Endothelial cell of umbilical vein (primary cell): ENCODE measurements at regions not wholly inside any gene's neighbourhood (a gene's known extent, or its start where the extent isn't known, plus 50 kb on each side); places are given as distances from the start of the nearest gene placed in this dataset.

ENCODE experiments used
- BruUV-seq: library from RNA; stranded (reverse); fragments of 400-500 nt; replicated peaks from 2 replicates; lab custom pipeline; 2021; lab: Mats Ljungman, UMichigan
- CTCF ChIA-PET: fragments of 300-600, 350-600 bp; sonication (Branson Sonifier 250); formaldehyde crosslinking; loops from one replicate; lab custom pipeline; 2021; ENCODE audit warnings: antibody characterized with exemption, inconsistent platforms; lab: Charles Lee
- POLR2A ChIA-PET: fragments of 300-600, 350-600 bp; sonication (Branson Sonifier 250); formaldehyde crosslinking; loops from one replicate; lab custom pipeline; 2021; ENCODE audit warnings: antibody characterized with exemption, inconsistent platforms; lab: Charles Lee
- DNase-seq: peaks from one replicate; pipeline ENCODE4 v3.0.0-alpha.2; 2011; ENCODE audit warnings: low read depth, low spot score
- FAIRE-seq: peaks from 2 replicates; lab custom pipeline; 2011; peaks lifted over from hg19 to GRCh38; lab: Jason Lieb, UNC
- H2AFZ ChIP-seq: 2 replicates; pipeline ENCODE4 v1.6.0; 2012; ENCODE audit warnings: low read depth, low read length, control low read depth, inconsistent platforms
- H3K27ac ChIP-seq: 2 replicates; pipeline ENCODE4 v1.5.1; 2011; ENCODE audit warnings: low read depth, mild to moderate bottlenecking, control low read depth, low read length, moderate library complexity; ENCODE audit not compliant: insufficient read depth
- H3K27me3 ChIP-seq, 2 experiments: 2 replicates each; pipeline versions ENCODE4 v1.6.0 to v1.6.1; 2011; ENCODE audit warnings: low read length in 2 of 2, mixed read lengths in 1 of 2; ENCODE audit not compliant: control insufficient read depth in 2 of 2, insufficient read depth in 2 of 2
- H3K36me3 ChIP-seq, 2 experiments: 2 replicates in 1 of 2; 3 replicates in 1 of 2; pipeline ENCODE4 v1.5.1; 2011; ENCODE audit warnings: low read length in 2 of 2, mild to moderate bottlenecking in 1 of 2, moderate library complexity in 1 of 2; ENCODE audit not compliant: control insufficient read depth in 2 of 2, insufficient read depth in 2 of 2; ENCODE audit errors: extremely low read depth in 1 of 2
- H3K4me1 ChIP-seq: 3 replicates; pipeline ENCODE4 v1.5.1; 2011; ENCODE audit warnings: mild to moderate bottlenecking, low read length; ENCODE audit not compliant: control insufficient read depth, insufficient read depth; ENCODE audit errors: extremely low read depth
- H3K4me2 ChIP-seq: 2 replicates; pipeline ENCODE4 v1.6.1; 2011; ENCODE audit warnings: low read length, control low read depth, mixed read lengths; ENCODE audit not compliant: insufficient read depth
- H3K4me3 ChIP-seq, 3 experiments: fragments of 200-600 bp in 1 of 3; sonication (generic), shearing (Covaris generic) in 1 of 3; replicated peaks in 1 of 3; 2 replicates each; pipeline ENCODE4 v1.5.1; 2011 to 2016; ENCODE audit warnings: control low read depth in 3 of 3, low read length in 3 of 3, mild to moderate bottlenecking in 2 of 3, inconsistent platforms in 1 of 3, low read depth in 1 of 3, moderate library complexity in 1 of 3; ENCODE audit not compliant: insufficient read depth in 1 of 3
- H3K79me2 ChIP-seq: 2 replicates; pipeline ENCODE4 v1.6.0; 2012; ENCODE audit warnings: low read length, inconsistent platforms; ENCODE audit not compliant: control insufficient read depth, insufficient read depth
- H3K9ac ChIP-seq: replicated peaks from 2 replicates; pipeline ENCODE3; 2011; ENCODE audit warnings: low read length, control low read depth; ENCODE audit not compliant: insufficient read depth; ENCODE audit errors: extremely low read depth
- H3K9me1 ChIP-seq: replicated peaks from 3 replicates; pipeline ENCODE4 v1.6.0; 2011; ENCODE audit warnings: mild to moderate bottlenecking, low read length; ENCODE audit not compliant: control insufficient read depth, insufficient read depth; ENCODE audit errors: extremely low read depth
- H3K9me3 ChIP-seq: replicated peaks from 2 replicates; pipeline ENCODE4 v1.5.1; 2012; ENCODE audit warnings: low read length, inconsistent platforms; ENCODE audit not compliant: control insufficient read depth, insufficient read depth
- H4K20me1 ChIP-seq: replicated peaks from 2 replicates; pipeline ENCODE3; 2011; ENCODE audit warnings: mild to moderate bottlenecking, low read length; ENCODE audit not compliant: control insufficient read depth, insufficient read depth; ENCODE audit errors: extremely low read depth
- CTCF ChIP-seq, 2 donors: IDR thresholded peaks; 1 replicate in 1 of 2; 2 replicates in 1 of 2; pipeline ENCODE4 v1.5.1; 2011; ENCODE audit warnings: low read length in 2 of 2, mild to moderate bottlenecking in 2 of 2, moderate library complexity in 2 of 2, control low read depth in 1 of 2, inconsistent platforms in 1 of 2, low read depth in 1 of 2; ENCODE audit not compliant: insufficient read depth in 1 of 2; ENCODE audit errors: extremely low read depth in 1 of 2
- EZH2 ChIP-seq: IDR thresholded peaks from 2 replicates; pipeline ENCODE4 v1.6.1; 2012; ENCODE audit warnings: borderline replicate concordance, low read depth, mild to moderate bottlenecking, moderate library complexity, low read length, inconsistent platforms; ENCODE audit not compliant: severe bottlenecking
- FOS ChIP-seq: IDR thresholded peaks from 2 replicates; pipeline ENCODE4 v1.6.1; 2011; ENCODE audit warnings: mild to moderate bottlenecking, low read length, moderate library complexity, borderline replicate concordance; ENCODE audit not compliant: insufficient read depth
- GATA2 ChIP-seq: IDR thresholded peaks from 2 replicates; pipeline ENCODE4 v1.7.0; 2011; ENCODE audit warnings: low read depth, mild to moderate bottlenecking, moderate library complexity, mixed read lengths, low read length; ENCODE audit not compliant: insufficient read length, insufficient read depth
- JUN ChIP-seq: IDR thresholded peaks from 2 replicates; pipeline ENCODE4 v1.6.1; 2011; ENCODE audit warnings: borderline replicate concordance, low read depth; ENCODE audit not compliant: insufficient read length, insufficient read depth
- MYC ChIP-seq: IDR thresholded peaks from one replicate; pipeline ENCODE4 v1.6.1; 2011; ENCODE audit warnings: mild to moderate bottlenecking, low read depth, low read length
- POLR2A ChIP-seq: IDR thresholded peaks from 2 replicates; pipeline ENCODE4 v1.6.1; 2012; ENCODE audit warnings: low read depth, mild to moderate bottlenecking, control low read depth, low read length
- POLR2AphosphoS5 ChIP-seq: IDR thresholded peaks from 2 replicates; pipeline ENCODE4 v1.6.1; 2012; ENCODE audit warnings: low read depth, mild to moderate bottlenecking, control low read depth, low read length, moderate library complexity; ENCODE audit not compliant: insufficient read depth
- dilution Hi-C: fragments of 300-500 bp; cut with MboI; formaldehyde crosslinking; loops from one replicate; pipeline ENCODE4 v1.15.0; 2019; ENCODE audit warnings: low sequenced_read_pairs; ENCODE audit not compliant: extremely low pct_ligation_motif_present
- intact Hi-C: fragments of 100-400 bp; cut with micrococcal nuclease; formaldehyde crosslinking; loops from one replicate; pipeline ENCODE4 v1.10.0; 2022
- TF ChIP-seq, protein P1 (sequence below): IDR thresholded peaks from 2 replicates; pipeline ENCODE4 v1.6.1; 2011; ENCODE audit not compliant: insufficient read depth, insufficient read length

- no peaks in the 10 kb centered on the region for H3K79me2 ChIP-seq
- BruUV-seq: no TSS peak
- ChIA-PET CTCF (interaction anchor here (0.7 to 1.3 kb wide), 2 partner anchors 86 to 89 kb away, joined by 3 read pairs; no protein-coding TSS in a partner anchor), POLR2A (no interaction called here)
- H3K4me1 ChIP-seq: no peaks in the 10 kb centered on the region
- dilution Hi-C loops: no loop called here
- H3K4me2 ChIP-seq: no peak overlapping the region
- no peak for FAIRE-seq
- no peaks in the 10 kb centered on the region for H3K9me3 ChIP-seq
- no peaks in the 10 kb centered on the region for H3K27me3 ChIP-seq
- H3K9me1 ChIP-seq: no peaks in the 10 kb centered on the region
- no peak for DNase-seq
- intact Hi-C loops: no loop called here
- TF ChIP-seq POLR2A (no peak), EZH2 (no peak), POLR2AphosphoS5 (no peak), MYC (no peak), FOS (no peak), GATA2 (no peak), JUN (no peak), CTCF (IDR thresholded peaks at IDR 0.05; ENCODE audit: extremely low read depth in 1 of 2, insufficient read depth in 1 of 2, low read depth in 1 of 2, low read length in 2 of 2) (no peak)
- TF ChIP-seq, protein P1, sequence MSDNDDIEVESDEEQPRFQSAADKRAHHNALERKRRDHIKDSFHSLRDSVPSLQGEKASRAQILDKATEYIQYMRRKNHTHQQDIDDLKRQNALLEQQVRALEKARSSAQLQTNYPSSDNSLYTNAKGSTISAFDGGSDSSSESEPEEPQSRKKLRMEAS: no peak
- no peaks in the 10 kb centered on the region for H4K20me1 ChIP-seq
- no peak overlapping the region for H2AFZ ChIP-seq
- H3K4me3 ChIP-seq: no peak overlapping the region
- no peaks in the 10 kb centered on the region for H3K36me3 ChIP-seq
- H3K27ac ChIP-seq: no peak overlapping the region
- H3K9ac ChIP-seq: no peak overlapping the region
Observed at GRCh38 chr6:137793805-137794515, 73.1 kb upstream of the TNFAIP3 start.
